ENCODE measurements at regions not wholly inside any gene's neighbourhood (a gene's known extent, or its start where the extent isn't known, plus 50 kb on each side); places are given as distances from the start of the nearest gene placed in this dataset.

DNA sequence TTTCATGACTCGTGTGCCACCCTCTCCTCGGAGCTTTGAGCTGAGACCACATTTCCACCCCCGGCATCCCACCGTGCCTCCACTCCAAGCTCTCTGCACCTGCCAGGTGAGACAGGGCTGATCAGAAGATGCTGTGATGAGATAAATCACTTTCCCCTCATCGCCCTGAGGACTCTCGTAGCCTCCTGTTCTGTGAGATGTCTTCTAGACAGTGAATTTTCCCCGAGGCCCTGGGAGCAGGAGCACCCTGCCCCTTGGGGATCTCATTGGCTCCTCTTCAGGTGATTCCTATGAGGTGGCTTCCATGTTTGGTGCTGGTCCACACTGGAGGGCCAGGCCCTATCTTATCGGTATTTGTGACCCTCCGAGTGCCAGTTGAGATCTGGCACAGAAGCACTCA, 154.0 kb upstream of the TSHZ3 start:
- TF ChIP-seq, protein P1, sequence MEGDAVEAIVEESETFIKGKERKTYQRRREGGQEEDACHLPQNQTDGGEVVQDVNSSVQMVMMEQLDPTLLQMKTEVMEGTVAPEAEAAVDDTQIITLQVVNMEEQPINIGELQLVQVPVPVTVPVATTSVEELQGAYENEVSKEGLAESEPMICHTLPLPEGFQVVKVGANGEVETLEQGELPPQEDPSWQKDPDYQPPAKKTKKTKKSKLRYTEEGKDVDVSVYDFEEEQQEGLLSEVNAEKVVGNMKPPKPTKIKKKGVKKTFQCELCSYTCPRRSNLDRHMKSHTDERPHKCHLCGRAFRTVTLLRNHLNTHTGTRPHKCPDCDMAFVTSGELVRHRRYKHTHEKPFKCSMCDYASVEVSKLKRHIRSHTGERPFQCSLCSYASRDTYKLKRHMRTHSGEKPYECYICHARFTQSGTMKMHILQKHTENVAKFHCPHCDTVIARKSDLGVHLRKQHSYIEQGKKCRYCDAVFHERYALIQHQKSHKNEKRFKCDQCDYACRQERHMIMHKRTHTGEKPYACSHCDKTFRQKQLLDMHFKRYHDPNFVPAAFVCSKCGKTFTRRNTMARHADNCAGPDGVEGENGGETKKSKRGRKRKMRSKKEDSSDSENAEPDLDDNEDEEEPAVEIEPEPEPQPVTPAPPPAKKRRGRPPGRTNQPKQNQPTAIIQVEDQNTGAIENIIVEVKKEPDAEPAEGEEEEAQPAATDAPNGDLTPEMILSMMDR (IDR thresholded peaks at IDR 0.05) = no peak
- TF ChIP-seq POLR2A (IDR thresholded peaks at IDR 0.05) = no peak
